Sciatic nerve (tissue), 2 donors: ENCODE measurements at regions not wholly inside any gene's neighbourhood (a gene's known extent, or its start where the extent isn't known, plus 50 kb on each side); places are given as distances from the start of the nearest gene placed in this dataset.

Source experiments
- ATAC-seq: fragments of 200-7000 bp; cut with Tn5 transposase; one replicate; pipeline ENCODE4 v1.9.1; 2020; ENCODE audit warnings: mild to moderate bottlenecking, moderate library complexity
- DNase-seq: peaks from one replicate; pipeline ENCODE4 v3.0.0-alpha.2; 2020; ENCODE audit warnings: low spot score
- intact Hi-C: fragments of 100-400 bp; cut with DNase I; formaldehyde crosslinking; loops from one replicate; pipeline ENCODE4 v1.14.2; 2022
- donor health status: DM: no; HTN: no; CAD: no.
- donor health status: DM: no; HTN: no; CAD: no.

- DNase-seq (no peak), ATAC-seq (no peak)
- intact Hi-C loops: no loop called here
Measured at GRCh38 chr6:168909288-168909687, 344.4 kb downstream of the THBS2 start.

DNA sequence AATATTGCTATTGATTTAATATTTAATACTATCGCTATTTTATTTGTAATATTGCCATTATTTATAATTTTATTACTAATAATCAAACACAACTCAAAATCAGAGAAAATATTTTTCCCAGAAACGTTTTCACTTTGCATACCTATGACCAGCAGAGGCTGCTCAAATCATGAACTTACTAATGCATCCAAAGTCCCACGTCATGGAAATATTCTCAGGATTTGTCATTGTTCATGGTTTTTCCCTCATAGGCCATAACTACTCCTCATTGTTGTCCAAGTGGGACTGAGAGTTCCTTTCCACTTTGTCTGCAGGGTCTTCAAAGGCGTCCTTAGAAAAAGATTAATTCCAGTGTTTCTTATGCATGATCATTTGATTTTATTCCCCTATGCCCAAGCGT lies 344.8 kb downstream of the THBS2 start:
- DNase-seq (no peak), ATAC-seq (peak; percentile 68)
- intact Hi-C loops: no loop called here

GRCh38 chr6:168908166-168908565 lies 345.5 kb downstream of the THBS2 start:
- no peak for DNase-seq
- no peak for ATAC-seq
- intact Hi-C loops: no loop called here

- intact Hi-C loops: no loop called here
- ATAC-seq (no peak), DNase-seq (no peak)
Measured at GRCh38 chr6:168906391-168906790, 347.3 kb downstream of the THBS2 start.

DNA sequence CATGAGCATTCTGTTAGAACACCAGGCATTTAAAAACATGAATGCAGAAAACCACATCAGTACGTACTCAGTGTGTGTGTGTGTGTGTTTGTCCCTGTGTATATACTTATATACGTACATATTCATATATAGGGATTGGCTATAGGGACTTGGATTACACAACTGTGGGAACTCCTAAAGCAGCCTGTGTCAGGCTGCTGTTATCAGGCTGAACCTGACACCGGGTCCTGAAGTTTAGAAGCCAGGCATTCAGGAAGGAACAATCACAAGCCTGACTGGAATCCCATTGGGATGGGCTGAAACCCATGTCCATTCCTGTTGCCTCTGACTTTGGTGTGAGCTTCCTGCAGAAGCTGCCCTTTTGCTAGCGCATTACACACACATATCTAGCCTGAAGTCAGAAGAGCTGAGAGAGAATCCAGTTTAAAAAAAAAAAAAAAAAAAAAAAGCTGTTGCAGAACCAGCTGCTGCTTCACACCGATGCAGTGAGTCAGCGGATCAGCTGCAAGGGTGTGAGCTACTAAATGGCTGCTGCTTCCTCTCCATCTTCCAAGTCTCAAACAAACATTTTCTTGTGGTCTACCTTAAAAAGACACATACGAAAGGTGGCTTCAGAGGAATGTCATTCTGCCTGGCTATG lies 348.1 kb downstream of the THBS2 start:
- intact Hi-C loops: no loop called here
- DNase-seq (no peak), ATAC-seq (no peak)

DNA sequence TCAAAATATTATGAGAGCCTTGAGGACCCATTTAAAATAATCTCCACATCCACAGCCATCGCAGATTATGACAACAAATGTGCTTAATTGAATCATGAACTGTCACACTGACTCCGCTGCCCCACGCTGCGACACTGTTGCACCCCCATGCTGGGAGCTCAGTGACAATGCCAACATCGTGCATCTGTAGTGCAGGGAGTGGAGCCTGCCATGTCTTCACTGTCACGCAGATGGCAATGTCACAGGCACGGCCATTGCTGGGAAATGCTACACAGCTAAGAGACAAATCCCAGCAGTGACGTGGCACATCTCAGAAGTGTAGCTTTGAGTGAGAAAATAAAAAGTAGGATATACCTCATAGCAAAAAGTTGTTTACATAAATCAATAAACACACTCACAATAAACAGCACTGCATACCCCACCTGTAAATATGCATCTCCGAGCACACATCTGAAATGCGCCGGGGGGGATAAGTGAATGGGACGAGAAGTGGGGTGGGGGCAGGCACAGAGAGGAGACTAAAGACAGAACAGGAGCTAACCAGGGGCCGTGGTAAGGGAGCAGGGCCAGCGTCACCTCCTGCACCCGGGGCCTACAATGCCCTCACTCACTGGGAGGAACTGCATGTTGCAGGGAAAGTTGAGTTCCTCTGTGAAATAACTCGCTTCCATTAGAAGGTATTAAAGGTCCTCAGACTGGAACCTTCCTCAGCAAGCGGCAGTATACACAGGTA lies 349.9 kb downstream of the THBS2 start:
- no peak for ATAC-seq
- intact Hi-C loops: no loop called here
- DNase-seq: no peak

DNA sequence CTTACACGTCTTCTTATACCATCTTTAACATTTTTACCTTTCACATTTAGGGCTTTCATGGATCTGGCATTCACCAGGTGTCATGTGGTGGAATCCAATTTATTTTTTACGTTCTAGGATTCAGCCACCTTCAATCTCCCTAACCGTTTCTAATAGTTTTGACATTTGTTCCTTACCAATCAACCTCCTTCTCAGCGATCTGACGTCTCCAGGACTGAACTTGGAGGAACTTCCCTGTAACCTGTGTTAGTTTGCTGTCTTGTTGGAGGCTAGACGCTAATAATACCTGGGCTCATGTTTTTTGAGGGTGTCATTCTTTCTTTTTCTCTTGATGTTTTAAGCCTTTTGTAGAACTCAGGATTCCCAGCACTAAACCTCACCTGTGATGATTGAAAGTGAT lies 351.6 kb downstream of the THBS2 start:
- DNase-seq: no peak
- intact Hi-C loops: no loop called here
- no peak for ATAC-seq

DNA sequence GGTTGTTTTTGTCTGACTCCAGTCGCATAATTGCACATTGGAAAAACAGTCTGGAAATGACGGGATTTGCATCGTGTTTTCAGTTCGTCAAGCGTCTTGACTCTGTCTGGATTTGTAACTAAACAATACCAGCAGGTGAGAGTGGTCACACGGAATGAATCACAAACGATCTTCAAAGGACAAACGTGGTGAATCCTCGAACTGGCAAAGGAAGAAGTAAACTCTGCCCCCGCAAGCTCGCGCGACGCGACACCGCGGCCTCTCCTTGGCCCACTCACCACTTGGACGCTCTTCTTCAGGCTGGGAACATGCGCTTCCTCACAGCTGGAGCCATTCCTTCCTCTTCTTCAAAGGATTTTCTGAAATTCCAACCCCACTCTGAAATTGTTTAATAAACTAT lies 352.6 kb downstream of the THBS2 start:
- intact Hi-C loops: no loop called here
- no peak for DNase-seq

DNA sequence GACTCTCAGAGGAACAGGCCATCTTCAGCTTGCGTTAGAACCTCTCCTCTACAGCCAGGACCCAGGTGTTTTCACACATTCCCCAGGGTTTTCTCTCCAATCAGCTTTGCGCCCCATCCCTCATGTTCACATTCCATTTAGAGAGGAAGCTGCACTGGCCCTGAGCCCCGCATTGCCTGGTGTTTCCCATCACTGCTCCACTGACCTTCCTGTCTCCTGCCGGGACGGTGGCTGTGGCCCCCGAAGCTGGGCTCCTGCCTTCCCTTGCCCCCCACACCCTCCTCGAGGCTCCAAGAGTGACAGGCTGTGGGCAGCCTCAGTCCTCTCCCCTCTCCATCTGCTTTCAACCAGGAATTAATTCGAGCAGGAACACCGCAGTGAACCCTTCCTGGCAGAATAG lies 357.3 kb downstream of the THBS2 start:
- no peak for DNase-seq
- intact Hi-C loops: no loop called here
- no peak for ATAC-seq

More for the DNA sequence above, 352.6 kb downstream of the THBS2 start:
- no peak for ATAC-seq

GRCh38 chr6:168895102-168895812 lies 358.4 kb downstream of the THBS2 start:
- DNase-seq: peak; percentile 90
- ATAC-seq: peak; percentile 82

GRCh38 chr6:168892031-168892430 lies 361.6 kb downstream of the THBS2 start:
- ATAC-seq (no peak), DNase-seq (no peak)
- intact Hi-C loops: no loop called here

More at GRCh38 chr6:168895102-168895812, 358.4 kb downstream of the THBS2 start:
- intact Hi-C loops: no loop called here

DNA sequence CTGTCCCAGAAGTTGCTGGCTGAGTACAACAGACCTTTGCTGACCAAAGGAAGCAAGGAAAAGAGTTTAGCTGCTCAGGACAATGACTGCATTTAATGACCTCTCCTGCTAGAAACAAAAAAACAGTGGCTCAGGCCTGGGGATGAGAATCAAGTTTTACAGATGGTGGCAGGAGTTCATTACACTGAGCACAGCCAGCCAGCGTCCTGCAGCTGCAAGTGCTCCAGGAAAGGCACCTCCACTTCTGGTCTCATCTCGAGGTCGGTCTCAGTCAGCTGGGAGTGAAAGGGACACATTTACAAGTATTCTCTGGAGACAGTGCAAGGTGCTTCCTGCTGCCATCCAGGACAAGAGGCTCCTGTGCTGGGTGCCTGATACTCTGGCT lies 362.7 kb downstream of the THBS2 start:
- no peak for DNase-seq
- intact Hi-C loops: no loop called here
- no peak for ATAC-seq

GRCh38 chr6:168890306-168890980 lies 363.2 kb downstream of the THBS2 start:
- DNase-seq: no peak
- ATAC-seq: peak; percentile 39
- intact Hi-C loops: no loop called here

GRCh38 chr6:168888786-168889345 lies 364.8 kb downstream of the THBS2 start:
- no peak for ATAC-seq
- intact Hi-C loops: loop anchor here (5.0 kb wide), 1 partner anchor 517 kb away; no protein-coding TSS in a partner anchor
- DNase-seq: no peak

DNA sequence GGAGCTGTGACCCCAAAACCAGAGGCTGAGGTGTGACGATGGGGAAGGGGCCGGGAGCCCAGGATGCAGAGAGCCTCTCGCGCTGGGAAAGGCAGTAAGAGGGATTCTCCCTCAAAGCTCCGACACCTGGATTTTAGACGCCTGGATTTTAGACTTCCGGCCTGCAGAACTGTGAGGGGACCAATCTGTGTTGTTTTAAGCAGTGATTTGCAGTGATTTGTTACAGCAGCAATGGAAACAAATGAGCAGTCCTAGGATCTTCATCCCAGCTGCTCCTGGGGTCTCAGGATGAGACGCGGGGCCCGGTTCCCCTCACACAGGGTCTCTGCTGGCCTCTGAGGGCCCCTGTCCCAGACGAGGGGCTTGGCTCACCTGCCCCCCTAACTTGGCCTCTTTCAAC lies 365.5 kb downstream of the THBS2 start:
- DNase-seq (no peak), ATAC-seq (no peak)
- intact Hi-C loops: loop anchor here (5.0 kb wide), 1 partner anchor 516 kb away; no protein-coding TSS in a partner anchor

DNA sequence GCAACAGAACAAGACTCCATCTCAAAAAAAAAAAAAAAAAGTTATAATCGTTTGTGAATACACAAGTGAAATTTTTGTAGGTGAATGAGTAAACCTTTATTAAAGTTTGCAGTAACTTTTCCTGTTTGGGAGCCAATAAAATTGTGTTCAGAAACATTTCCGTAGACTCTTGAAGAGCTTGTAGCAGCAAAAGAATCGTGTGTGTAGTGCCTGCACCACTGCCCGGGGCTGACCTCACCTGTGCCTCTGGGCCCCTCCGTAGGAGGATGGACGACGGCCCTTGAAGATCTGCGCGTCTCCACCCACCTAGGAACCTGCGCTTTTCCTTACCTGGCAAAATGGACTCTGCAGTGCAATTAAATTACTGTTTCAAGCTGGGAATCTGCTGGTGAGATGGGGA lies 366.0 kb downstream of the THBS2 start:
- DNase-seq: no peak
- no peak for ATAC-seq
- intact Hi-C loops: loop anchor here (5.0 kb wide), 1 partner anchor 515 kb away; no protein-coding TSS in a partner anchor

GRCh38 chr6:168886964-168887363 lies 366.7 kb downstream of the THBS2 start:
- DNase-seq: no peak
- intact Hi-C loops: loop anchor here (5.0 kb wide), 1 partner anchor 515 kb away; no protein-coding TSS in a partner anchor
- no peak for ATAC-seq

DNA sequence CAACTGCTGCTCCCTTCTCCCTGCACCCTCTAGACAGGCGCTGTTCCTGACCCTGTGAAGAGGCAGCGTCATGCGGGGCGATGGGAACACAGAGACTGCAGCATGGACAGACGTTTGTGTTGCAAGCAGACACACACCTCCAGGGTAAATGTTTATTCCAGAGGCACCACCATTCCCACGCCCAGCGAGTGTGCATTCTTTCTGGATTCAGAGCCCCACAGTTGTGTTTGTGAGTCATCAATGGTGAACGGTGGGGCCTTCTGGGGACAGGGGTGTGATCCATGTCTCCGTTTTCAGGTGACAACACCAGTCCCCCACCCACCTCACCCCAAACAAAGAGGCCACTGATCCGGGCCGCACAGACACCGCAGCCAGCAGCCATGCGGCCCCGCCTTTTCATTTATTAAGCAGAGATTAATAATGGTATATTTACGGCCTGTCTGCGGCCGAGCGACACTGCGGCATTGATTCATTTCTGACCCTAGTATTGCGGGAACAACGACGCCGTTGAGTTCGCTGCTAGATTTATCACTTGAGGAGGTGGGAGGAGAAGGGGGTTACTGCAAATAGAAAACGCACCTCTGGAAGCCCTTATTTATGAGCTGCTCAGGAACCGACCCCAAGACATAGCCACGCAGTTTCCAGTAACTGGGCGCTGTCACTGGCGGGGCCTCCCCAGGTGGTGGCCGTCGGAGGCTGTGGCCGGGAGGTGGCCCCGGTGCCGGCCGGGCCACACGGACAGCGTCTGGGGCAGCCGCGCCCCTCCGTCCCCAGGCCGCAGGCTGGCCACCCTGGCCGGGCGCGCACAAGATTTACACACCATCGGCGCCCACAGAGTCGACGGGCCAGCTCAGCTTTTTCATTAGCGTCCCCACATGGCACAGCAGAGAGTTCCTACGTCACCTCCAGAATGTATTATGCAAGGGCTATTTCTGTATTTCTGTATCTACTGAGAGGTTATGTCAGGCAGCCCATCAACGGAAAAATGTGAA lies 367.6 kb downstream of the THBS2 start:
- no peak for ATAC-seq
- intact Hi-C loops: loop anchor here (5.0 kb wide), 1 partner anchor 514 kb away; no protein-coding TSS in a partner anchor

More for the DNA sequence above, 367.6 kb downstream of the THBS2 start:
- no peak for DNase-seq
